ENCODE measurements at regions not wholly inside any gene's neighbourhood (a gene's known extent, or its start where the extent isn't known, plus 50 kb on each side); places are given as distances from the start of the nearest gene placed in this dataset.

GRCh38 chr6:1052262-1052661 lies 259.6 kb upstream of the FOXQ1 start:
- in situ Hi-C loops (cut with MboI; ENCODE audit: low pct_unique_long_range_greater_than_20kb, low sequenced_read_pairs): no loop called here
- DNase-seq: no peak

- DNase-seq: no peak
- in situ Hi-C loops (cut with MboI; ENCODE audit: low pct_unique_long_range_greater_than_20kb, low sequenced_read_pairs): no loop called here
Observed at GRCh38 chr6:1049900-1050299, 262.0 kb upstream of the FOXQ1 start.

- DNase-seq: no peak
- in situ Hi-C loops (cut with MboI; ENCODE audit: low pct_unique_long_range_greater_than_20kb, low sequenced_read_pairs): no loop called here
Observed at GRCh38 chr6:1049170-1049569, 262.7 kb upstream of the FOXQ1 start.

GRCh38 chr6:1047981-1048541 lies 263.8 kb upstream of the FOXQ1 start:
- in situ Hi-C loops (cut with MboI; ENCODE audit: low pct_unique_long_range_greater_than_20kb, low sequenced_read_pairs): no loop called here
- no peak for DNase-seq

GRCh38 chr6:1045239-1045638 lies 266.7 kb upstream of the FOXQ1 start:
- DNase-seq: no peak
- in situ Hi-C loops (cut with MboI; ENCODE audit: low pct_unique_long_range_greater_than_20kb, low sequenced_read_pairs): no loop called here

GRCh38 chr6:1044040-1044836 lies 267.7 kb upstream of the FOXQ1 start:
- no peak for DNase-seq
- in situ Hi-C loops (cut with MboI; ENCODE audit: low pct_unique_long_range_greater_than_20kb, low sequenced_read_pairs): no loop called here

GRCh38 chr6:1043458-1043836 lies 268.5 kb upstream of the FOXQ1 start:
- in situ Hi-C loops (cut with MboI; ENCODE audit: low pct_unique_long_range_greater_than_20kb, low sequenced_read_pairs): no loop called here

GRCh38 chr6:1042583-1043457 lies 269.1 kb upstream of the FOXQ1 start:
- in situ Hi-C loops (cut with MboI; ENCODE audit: low pct_unique_long_range_greater_than_20kb, low sequenced_read_pairs): no loop called here
- no peak for DNase-seq

More at GRCh38 chr6:1043458-1043836, 268.5 kb upstream of the FOXQ1 start:
- no peak for DNase-seq

GRCh38 chr6:1040393-1040792 lies 271.5 kb upstream of the FOXQ1 start:
- DNase-seq: no peak
- in situ Hi-C loops (cut with MboI; ENCODE audit: low pct_unique_long_range_greater_than_20kb, low sequenced_read_pairs): no loop called here

GRCh38 chr6:1039746-1040145 lies 272.2 kb upstream of the FOXQ1 start:
- in situ Hi-C loops (cut with MboI; ENCODE audit: low pct_unique_long_range_greater_than_20kb, low sequenced_read_pairs): no loop called here
- DNase-seq: no peak

- DNase-seq: no peak
- in situ Hi-C loops (cut with MboI; ENCODE audit: low pct_unique_long_range_greater_than_20kb, low sequenced_read_pairs): no loop called here
Observed at GRCh38 chr6:1039191-1039590, 272.7 kb upstream of the FOXQ1 start.

GRCh38 chr6:1037430-1038202 lies 274.3 kb upstream of the FOXQ1 start:
- DNase-seq: no peak
- in situ Hi-C loops (cut with MboI; ENCODE audit: low pct_unique_long_range_greater_than_20kb, low sequenced_read_pairs): no loop called here

- DNase-seq: no peak
- in situ Hi-C loops (cut with MboI; ENCODE audit: low pct_unique_long_range_greater_than_20kb, low sequenced_read_pairs): no loop called here
Observed at GRCh38 chr6:1035401-1035800, 276.5 kb upstream of the FOXQ1 start.

GRCh38 chr6:1031720-1032119 lies 280.2 kb upstream of the FOXQ1 start:
- in situ Hi-C loops (cut with MboI; ENCODE audit: low pct_unique_long_range_greater_than_20kb, low sequenced_read_pairs): no loop called here
- no peak for DNase-seq

GRCh38 chr6:1029141-1029540 lies 282.8 kb upstream of the FOXQ1 start:
- DNase-seq: no peak
- in situ Hi-C loops (cut with MboI; ENCODE audit: low pct_unique_long_range_greater_than_20kb, low sequenced_read_pairs): no loop called here

GRCh38 chr6:1028723-1029122 lies 283.2 kb upstream of the FOXQ1 start:
- DNase-seq: no peak
- in situ Hi-C loops (cut with MboI; ENCODE audit: low pct_unique_long_range_greater_than_20kb, low sequenced_read_pairs): no loop called here

- no peak for DNase-seq
- in situ Hi-C loops (cut with MboI; ENCODE audit: low pct_unique_long_range_greater_than_20kb, low sequenced_read_pairs): no loop called here
Observed at GRCh38 chr6:1027795-1028569, 283.9 kb upstream of the FOXQ1 start.

GRCh38 chr6:1027109-1027794 lies 284.6 kb upstream of the FOXQ1 start:
- in situ Hi-C loops (cut with MboI; ENCODE audit: low pct_unique_long_range_greater_than_20kb, low sequenced_read_pairs): no loop called here
- no peak for DNase-seq

Measured in KBM-7 (cell line).